GM12891 (cell line): ENCODE measurements at regions not wholly inside any gene's neighbourhood (a gene's known extent, or its start where the extent isn't known, plus 50 kb on each side); places are given as distances from the start of the nearest gene placed in this dataset.

Experiments used
- POLR2A ChIP-seq: IDR thresholded peaks from 2 replicates; pipeline ENCODE4 v1.6.1; 2011; ENCODE audit warnings: low read depth, low read length, control low read depth
- POLR2AphosphoS5 ChIP-seq: IDR thresholded peaks from 2 replicates; pipeline ENCODE4 v1.6.1; 2011; ENCODE audit warnings: low read depth, low read length, control low read depth
- TAF1 ChIP-seq: IDR thresholded peaks from 2 replicates; pipeline ENCODE4 v1.6.1; 2011; ENCODE audit warnings: low read depth, low read length, control low read depth

DNA sequence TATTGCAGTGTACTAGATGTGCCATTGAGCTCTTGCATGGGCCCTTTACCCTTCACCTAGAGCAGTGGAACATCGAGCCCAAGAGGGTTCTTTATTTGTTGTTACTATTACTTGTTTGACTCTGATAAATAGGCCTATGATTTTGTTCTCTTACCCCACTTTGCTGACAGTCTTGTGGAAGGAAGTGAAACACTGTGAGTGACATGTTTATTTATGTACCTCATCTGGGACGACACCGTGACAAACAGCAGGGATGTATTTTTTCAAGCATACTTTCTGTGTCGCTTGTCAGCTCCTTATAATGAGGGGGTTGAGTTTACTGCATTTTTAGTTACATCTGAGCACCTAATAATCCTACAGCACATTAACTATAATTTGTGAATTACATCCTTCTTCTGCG lies 1010.3 kb upstream of the TENM4 start:
- TF ChIP-seq POLR2A (no peak), TAF1 (no peak), POLR2AphosphoS5 (no peak)
